Lower leg skin (tissue), 4 donors: ENCODE measurements at regions not wholly inside any gene's neighbourhood (a gene's known extent, or its start where the extent isn't known, plus 50 kb on each side); places are given as distances from the start of the nearest gene placed in this dataset.
"Not testable (repeated sequence)": the region's sequence is repeated elsewhere in the genome, so short reads cannot be mapped to it uniquely, and the experiment has no call there.

Experiments
- DNase-seq, 2 donors: peaks; one replicate each; pipeline ENCODE4 v3.0.0-alpha.2; 2019; ENCODE audit warnings: low spot score in 2 of 2
- H3K4me3 ChIP-seq: fragments of 200-600 bp; sonication (generic); 2 replicates; pipeline ENCODE4 v1.5.1; 2017; ENCODE audit warnings: mild to moderate bottlenecking, low read depth; ENCODE audit not compliant: poor library complexity, severe bottlenecking
- CTCF ChIP-seq, 3 donors: fragments of 450-650 bp; IDR thresholded peaks; one replicate each; pipeline ENCODE4 v1.5.1; 2016; ENCODE audit warnings: antibody characterized with exemption in 3 of 3, mild to moderate bottlenecking in 3 of 3, moderate library complexity in 2 of 3
- POLR2A ChIP-seq, 2 donors: fragments of 450-650 bp; IDR thresholded peaks; one replicate each; pipeline ENCODE4 v1.6.1; 2016 to 2017; ENCODE audit warnings: antibody characterized with exemption in 2 of 2, mild to moderate bottlenecking in 1 of 2, moderate library complexity in 1 of 2
- WGBS, 2 donors: methylation state at CpG; one replicate each; pipeline ENCODE4 v1.1.5; 2018; 5-methylcytosine and 5-hydroxymethylcytosine counted together
- intact Hi-C: fragments of 100-400 bp; cut with DNase I; formaldehyde crosslinking; loops from one replicate; pipeline ENCODE4 v1.15.0; 2023; ENCODE audit warnings: low total_unique reads

- intact Hi-C loops = loop anchor here (10.0 kb wide), 1 partner anchor 1787 kb away; no protein-coding TSS in a partner anchor
- no peak for DNase-seq
- 90 to 94% methylated on average over 3 of the region's 3 CpGs for WGBS, 2 donors
- H3K4me3 ChIP-seq = no peak overlapping the region
- TF ChIP-seq POLR2A (IDR thresholded peaks at IDR 0.05) (no peak), CTCF (IDR thresholded peaks at IDR 0.05) (no peak)
These were observed 53.6 kb upstream of the RPRM start for GRCh38 chr2:153532140-153532539.

- WGBS, 2 donors = 95 to 97% methylated on average over 4 of the region's 4 CpGs
- intact Hi-C loops = loop anchor here (10.0 kb wide), 1 partner anchor 1789 kb away; no protein-coding TSS in a partner anchor
- not testable (repeated sequence) for H3K4me3 ChIP-seq, DNase-seq
These were observed 55.2 kb upstream of the RPRM start for GRCh38 chr2:153533803-153534202.

GRCh38 chr2:153534590-153534989, 56.0 kb upstream of the RPRM start:
- H3K4me3 ChIP-seq, DNase-seq: not testable (repeated sequence)
- WGBS, 2 donors = 89 to 92% methylated on average over 7 of the region's 7 CpGs
- intact Hi-C loops = loop anchor here (10.0 kb wide), 1 partner anchor 1790 kb away; no protein-coding TSS in a partner anchor

- no peak overlapping the region for H3K4me3 ChIP-seq
- no peak for DNase-seq
- TF ChIP-seq POLR2A (IDR thresholded peaks at IDR 0.05) = no peak
- intact Hi-C loops = loop anchor here (10.0 kb wide), 1 partner anchor 1791 kb away; no protein-coding TSS in a partner anchor
These were observed 57.6 kb upstream of the RPRM start for GRCh38 chr2:153536115-153536514.

- intact Hi-C loops = loop anchor here (10.0 kb wide), 1 partner anchor 1793 kb away; no protein-coding TSS in a partner anchor
- not testable (repeated sequence) for DNase-seq, H3K4me3 ChIP-seq
- no CpG with 5 or more reads among the region's 1 CpG for WGBS, 2 donors
These were observed 59.5 kb upstream of the RPRM start for GRCh38 chr2:153538102-153538501.

- 17 to 23% methylated on average over 5 of the region's 5 CpGs for WGBS, 2 donors
- TF ChIP-seq CTCF (IDR thresholded peaks at IDR 0.05) (no peak), POLR2A (IDR thresholded peaks at IDR 0.05) (no peak)
- DNase-seq = no peak
- H3K4me3 ChIP-seq = no peak overlapping the region
- intact Hi-C loops = no loop called here
These were observed 65.1 kb upstream of the RPRM start for GRCh38 chr2:153543635-153544071.

- TF ChIP-seq POLR2A (IDR thresholded peaks at IDR 0.05) = no peak
- TF ChIP-seq CTCF (IDR thresholded peaks at IDR 0.05) = no peak
- no peak for DNase-seq
- WGBS, 2 donors = 90 to 92% methylated on average over 2 of the region's 2 CpGs
- intact Hi-C loops = no loop called here
- H3K4me3 ChIP-seq = no peak overlapping the region
These were observed 67.8 kb upstream of the RPRM start for GRCh38 chr2:153546358-153546757.

- intact Hi-C loops = no loop called here
- TF ChIP-seq POLR2A (IDR thresholded peaks at IDR 0.05) (no peak), CTCF (IDR thresholded peaks at IDR 0.05) (no peak)
- 54 to 62% methylated on average over 2 of the region's 2 CpGs for WGBS, 2 donors
- no peak for DNase-seq
- H3K4me3 ChIP-seq = no peak overlapping the region
These were observed 70.0 kb upstream of the RPRM start for GRCh38 chr2:153548536-153548935.
